GM19463 (cell line): ENCODE measurements at regions not wholly inside any gene's neighbourhood (a gene's known extent, or its start where the extent isn't known, plus 50 kb on each side); places are given as distances from the start of the nearest gene placed in this dataset.

Source experiments
- ATAC-seq: cut with Tn5 transposase; IDR thresholded peaks from one replicate; pipeline ENCODE4 v1.9.1; 2021; ENCODE audit warnings: mild to moderate bottlenecking, moderate library complexity; ENCODE audit not compliant: unreplicated experiment

DNA sequence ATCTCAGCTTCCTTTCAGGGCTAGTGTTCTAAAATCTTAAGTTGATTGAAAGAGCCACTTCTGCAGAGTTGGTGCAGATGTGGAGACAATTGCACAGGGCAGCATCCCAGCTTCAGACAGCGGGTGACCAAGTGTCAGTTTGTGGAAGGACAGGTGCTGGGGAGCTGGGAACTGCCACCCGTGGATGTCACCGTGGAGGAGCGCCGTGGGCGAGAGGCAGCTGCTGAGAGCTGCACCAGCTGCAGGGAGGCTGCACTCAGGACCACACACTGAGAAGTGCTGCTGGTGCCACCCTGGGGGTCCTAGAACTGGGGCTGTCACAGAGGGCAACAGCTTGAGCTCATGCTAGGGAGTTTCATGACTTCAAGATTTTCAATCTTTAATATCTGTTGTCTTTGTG, 543.0 kb upstream of the FZD8 start:
- ATAC-seq: no peak

DNA sequence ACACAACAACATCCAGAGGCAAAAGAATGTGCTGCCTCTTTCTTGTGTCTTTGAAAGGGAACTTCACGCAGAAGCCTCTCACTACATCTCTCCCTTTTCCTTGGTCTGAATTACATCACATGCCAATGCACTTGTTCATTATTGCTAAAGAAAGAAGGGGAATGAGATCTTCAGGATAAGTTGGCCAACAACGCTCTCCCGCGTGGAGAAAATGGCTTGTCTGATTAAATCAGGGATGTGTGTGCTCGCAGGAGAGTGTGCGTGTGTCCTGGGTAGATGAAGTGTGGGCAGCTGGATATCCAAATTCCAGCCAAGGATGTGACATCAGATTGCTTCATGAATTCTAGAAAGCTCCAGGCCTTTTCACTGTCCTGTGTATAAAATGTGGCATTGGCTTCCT, 541.6 kb upstream of the FZD8 start:
- no peak for ATAC-seq

DNA sequence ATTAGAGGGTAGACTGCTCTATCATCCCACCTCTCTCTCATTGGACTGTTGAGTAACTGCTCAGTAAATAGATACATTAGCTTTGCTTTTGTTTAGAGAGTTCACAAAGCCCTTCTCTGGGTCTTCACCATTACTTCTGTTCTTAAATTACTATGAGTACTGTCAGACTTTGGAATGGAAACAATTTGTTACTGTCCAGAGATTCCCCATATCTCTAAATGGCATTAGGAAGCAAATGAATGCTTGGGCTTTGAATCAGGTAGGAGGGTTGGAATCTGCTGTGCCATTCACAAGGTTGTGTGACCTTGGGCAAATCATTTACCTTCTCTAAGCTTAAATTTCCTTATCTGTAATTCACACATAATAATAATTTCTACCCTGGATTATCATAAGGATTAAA, 541.0 kb upstream of the FZD8 start:
- ATAC-seq: no peak

DNA sequence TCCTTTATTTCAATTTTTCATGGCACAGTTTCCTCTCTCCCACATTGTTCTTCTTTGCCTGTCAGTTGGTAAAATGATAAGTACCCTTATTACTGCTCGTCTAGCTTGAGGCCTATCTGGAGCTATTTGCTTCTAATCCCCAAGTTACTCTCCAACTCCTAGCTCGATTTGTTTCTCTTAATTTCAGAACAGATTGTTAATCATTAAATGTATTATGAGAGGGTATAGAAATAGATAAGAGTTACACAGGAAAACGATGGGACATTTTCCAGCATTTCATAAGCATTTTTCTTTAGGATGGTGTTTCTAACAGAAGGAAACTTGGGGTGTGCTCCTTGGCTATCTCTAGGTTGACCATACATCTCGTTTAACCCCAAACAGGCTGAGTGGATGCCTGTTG, 540.5 kb upstream of the FZD8 start:
- no peak for ATAC-seq

DNA sequence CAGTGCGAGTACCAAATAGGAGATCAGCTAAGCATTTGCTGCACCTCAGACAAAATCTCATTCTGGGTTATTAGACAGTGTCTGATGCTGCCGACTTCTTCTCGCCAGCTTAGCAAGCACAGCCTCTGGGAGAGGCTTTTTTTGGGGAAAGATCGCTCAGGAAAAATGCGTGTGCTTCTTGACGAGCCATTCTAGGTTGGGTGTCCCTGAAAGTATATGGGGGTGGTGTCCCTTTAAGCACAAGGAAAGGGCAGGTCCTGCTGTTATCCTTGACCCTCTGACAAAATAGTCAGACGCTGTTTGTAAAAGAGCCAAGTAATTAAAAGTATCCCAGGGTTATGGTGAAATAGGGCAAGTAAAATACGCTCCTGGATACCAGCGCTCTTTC, 540.1 kb upstream of the FZD8 start:
- no peak for ATAC-seq

DNA sequence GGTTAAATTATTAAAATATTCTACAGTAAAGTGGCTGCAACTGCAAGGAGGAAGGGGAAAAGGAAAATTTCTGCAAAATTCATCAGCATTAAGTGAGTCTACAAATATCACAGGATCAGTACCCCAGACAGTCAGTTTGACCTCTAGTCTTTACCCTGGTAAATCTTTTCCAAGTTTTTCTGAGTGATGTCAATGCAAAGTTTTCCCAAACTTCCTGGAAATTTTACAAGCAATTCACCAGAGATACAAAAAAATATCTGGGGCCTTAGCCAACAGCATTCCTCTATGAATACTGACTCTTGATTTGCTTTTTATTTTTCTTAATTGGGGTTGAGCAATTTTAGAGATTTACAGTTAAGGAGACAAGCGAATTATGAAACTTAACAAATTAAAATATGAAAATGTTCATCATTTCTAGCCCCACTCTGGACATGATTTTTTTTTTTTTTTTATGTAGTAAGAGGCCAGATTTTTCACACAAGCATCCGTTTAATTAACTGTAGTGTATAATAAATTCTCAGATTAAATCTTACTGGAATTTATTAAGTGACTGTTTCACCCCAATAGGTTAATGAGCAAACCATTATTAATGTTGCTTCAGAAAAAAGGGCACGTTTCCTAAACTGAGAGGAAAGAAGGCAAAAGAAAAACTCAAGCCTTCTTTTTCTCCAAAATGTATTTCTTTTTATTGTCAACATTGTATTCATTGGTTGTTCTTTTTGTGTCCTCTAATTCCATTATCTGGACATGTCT, 539.5 kb upstream of the FZD8 start:
- no peak for ATAC-seq

DNA sequence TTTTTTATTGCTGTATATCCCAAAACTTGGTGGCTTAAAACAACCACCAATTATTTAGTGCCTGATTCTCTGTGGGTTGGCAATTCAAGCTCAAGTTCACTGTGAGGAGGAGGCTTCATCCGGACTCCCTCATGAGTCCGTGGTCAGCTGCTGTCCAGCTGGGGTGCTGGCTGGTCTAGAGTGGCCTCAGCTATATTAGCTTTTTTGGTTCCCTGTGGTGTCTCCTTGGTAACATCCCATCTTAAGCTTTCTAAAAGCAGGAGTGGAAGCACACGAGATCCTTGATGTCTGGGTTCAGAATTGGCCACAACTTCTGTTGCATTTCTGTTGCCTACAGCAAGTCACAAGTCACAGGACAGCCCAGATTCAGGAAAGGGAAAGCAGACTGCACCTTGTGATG, 536.5 kb upstream of the FZD8 start:
- ATAC-seq: no peak

DNA sequence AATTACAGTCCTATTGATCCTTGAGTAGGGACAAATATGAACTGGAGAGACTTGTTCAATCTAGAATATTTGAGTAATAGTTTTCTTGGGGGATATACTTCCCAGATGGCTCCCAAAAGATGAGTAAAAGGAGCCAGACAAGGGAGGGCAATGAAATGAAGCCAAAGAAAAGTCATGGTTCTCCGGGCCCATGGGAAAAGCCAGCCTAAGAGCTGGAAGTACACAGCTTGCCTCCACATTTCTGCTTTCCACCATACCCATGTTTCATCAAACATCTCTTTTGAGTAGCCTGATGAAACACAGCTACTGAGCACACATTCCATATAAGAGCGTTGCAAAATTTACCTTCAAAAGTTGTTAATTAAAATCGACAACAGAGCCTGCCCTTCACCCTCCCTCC, 535.0 kb upstream of the FZD8 start:
- no peak for ATAC-seq

DNA sequence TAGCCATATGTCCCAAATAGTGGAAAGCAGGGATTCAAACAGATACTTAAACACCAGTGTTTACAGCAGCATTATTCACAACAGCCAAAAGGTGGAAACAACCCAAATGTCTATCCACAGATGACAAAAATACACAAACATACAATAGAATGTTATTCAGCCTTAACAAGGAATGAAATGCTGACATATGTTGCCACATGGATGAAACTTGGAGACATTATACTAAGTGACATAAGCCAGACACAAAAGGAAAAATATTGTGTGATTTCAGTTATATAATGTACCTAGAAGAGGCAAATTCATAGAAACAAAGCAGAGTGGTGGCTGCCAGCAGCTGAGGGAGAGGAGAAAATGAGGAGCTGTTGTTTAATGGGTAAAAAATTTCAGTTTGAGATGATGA, 533.9 kb upstream of the FZD8 start:
- no peak for ATAC-seq

DNA sequence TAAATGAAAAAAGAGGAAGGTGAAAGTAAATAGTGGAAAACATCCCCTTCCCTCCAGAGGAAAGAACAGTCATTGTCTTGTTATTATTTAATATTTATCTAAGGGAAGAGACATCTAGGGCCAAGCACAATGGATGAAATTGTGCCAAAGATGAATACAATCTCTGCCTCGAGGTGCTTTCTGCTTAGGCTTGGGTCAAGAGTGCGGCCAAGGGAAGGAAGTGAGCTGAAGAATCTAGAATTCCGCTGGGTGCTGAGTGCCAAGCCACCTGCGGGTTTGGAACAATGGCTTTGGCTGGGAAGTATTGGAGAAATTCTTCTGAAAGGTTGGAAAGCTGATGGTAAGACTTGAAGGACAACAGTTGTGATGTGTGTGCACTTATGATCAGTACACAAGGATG, 531.3 kb upstream of the FZD8 start:
- no peak for ATAC-seq

DNA sequence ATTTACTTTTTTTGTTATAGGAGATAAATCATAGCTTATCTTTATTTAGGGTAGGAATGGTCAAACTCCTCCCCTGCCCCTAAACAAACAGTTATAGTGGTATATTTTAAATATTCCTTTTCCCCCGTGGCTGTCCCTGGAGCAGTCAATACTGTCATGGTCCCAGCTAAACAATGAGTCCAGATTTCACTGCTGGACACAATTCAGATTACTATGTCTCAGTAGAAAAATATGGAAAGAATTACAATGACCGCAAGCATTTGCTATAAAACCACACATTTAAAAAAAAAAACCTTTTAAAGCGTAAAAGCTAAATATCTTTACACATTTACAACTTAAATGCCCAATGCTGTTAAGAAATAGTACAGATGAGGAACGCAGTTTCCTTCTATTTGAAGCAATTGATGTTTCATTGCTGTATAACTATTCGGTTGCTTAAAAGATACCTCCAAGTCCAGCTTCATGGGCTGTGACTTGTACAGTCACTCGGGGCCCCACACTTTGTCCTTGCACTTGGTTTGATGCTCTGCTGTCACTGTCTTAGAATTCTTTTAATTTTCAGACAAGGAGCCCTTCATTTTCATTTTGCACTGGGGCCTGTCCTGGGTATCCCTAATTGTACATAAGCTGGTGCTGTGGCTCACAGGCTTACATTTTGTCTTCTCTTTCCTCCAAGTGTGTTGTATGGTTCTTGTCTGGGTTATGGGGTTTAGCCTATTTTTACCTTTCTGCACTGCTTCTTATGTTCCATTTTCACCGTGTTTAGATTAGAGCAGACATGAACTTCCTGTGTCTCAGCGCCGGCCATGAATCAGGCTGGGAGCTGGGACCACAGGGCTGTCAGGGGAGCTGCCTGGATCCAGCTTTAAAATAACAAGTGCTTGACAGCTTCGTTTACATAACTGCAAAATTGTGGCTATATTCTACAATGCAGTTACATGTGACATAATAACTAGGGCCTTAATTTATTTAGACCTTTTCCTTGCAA, 530.2 kb upstream of the FZD8 start:
- ATAC-seq: no peak

DNA sequence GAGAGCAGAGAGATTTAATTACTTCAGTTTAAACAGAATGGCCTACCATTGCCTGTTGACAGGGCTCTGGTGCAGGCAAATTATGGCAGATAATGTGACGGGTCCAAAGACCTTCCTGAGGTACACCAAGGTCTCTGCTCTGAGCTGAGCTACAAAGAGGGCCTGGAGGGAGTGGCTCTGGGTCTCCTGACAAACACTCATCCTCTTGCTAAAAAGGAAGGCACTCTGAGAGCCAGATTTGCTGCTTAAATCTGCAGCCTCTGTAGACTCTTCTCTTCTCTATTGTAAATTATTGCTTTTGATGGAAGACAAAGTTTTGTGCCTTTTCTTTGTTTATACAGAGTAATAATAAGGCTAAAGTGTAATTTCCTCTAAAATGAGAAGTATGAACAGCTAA, 529.5 kb upstream of the FZD8 start:
- no peak for ATAC-seq

DNA sequence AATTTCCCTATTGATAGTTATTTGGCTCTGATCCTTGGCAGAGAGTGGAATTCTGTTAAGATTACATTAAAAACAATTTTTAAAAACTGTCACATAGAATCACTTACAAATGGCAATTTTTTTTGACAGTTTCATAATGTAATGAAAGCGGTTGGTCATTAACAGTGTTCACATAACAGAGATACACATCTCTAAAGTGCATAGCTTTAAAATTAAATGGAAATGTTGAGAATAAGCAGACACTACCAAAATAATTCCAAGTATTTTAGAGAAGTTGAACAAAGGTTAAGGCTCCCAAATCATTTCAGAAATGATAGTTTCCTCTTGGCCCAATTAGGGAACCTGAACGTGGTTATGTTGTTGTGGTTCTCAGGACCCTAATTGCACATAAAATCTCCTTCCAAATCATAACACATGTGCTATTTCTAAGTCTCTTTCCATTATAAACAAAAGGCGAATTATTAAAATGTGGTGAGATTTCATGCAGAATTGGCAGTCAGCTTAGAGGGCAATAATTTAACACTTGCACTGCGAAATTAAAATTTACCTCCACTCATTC, 528.9 kb upstream of the FZD8 start:
- no peak for ATAC-seq

DNA sequence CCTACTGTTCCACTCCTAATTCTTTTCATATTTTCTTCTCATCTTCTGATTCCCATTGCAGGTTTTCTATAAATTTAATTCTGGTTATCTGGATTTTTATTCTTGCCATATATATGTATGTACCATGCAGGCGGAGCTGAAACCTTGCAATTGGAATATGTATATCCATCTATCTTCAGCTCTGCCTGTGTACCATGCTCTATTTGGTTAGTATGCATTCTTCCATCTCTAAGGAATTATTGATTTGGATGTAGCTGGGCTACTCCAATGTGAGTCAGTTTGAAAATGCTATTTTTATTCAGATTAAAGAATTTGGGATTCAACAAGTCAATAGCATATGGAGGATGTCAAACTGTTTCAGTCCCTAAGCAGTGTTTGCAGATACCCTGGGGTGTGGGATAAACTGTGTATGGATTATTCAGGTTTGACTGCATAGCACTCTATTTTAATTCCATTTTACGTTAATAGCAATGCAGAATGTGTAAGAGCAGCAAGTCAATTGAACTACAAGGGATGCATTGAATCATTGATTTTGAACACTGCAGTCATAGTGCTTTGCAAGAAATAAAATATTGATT, 528.1 kb upstream of the FZD8 start:
- ATAC-seq: no peak

DNA sequence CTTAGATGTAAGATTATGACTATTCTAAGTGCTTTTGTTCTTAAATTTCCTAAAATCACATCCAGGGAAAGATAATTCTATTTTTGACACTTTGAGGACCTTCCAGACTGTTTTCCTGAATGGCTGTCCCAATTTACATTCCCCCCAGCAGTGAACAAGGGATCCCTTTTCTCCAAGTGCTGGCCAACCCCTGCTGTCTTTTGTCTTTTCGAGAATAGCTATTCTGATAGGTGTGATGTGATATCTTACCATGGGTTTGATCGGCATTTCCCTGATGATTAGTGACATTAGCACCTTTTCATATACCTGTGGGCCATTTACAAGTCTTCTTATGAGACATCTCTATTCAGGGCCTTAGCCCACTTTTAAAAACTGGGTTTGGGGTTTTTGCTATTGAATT, 526.7 kb upstream of the FZD8 start:
- no peak for ATAC-seq

DNA sequence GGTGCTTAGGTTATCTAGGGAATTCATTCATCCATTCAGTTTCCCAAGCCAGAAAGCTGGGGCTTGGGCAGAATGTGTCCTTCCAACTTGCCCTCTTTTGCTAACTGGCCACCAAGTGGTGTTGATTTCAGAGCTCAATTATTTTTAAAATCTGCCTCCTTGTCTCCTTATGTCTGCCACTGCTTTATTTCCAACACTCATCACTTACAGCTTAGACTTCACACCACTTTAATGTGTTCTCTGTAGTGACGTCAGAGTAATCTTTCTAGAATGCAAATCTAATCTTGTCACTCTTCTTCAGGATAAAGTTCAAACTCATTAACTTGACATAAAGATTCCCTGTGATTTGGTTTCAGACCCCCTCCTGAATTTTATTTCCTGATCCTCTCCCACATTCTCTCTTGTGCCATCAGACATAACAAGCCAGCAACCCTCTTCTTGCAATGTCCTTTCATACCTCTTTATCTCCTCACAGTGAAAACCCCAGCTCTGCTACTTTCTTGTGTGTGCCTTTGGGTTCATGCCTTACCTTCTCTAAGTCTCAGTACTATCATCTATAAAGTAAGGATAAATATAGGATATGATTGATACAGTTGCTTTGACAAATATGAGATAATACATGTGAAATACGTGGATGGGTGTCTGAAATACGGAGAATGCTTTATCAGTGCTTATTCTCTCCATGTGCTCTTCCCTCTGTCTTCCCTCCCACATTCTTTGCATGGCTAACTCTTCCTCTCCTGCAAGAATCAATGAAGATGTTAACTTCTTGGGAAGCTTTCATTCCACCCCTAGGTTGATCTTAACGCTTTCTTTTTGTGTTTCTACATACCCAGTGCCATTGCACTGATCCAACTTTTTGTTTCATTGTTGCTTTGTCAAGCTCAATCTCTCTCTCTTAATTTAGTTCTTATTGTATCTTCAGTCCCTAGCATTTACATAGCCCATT, 522.7 kb upstream of the FZD8 start:
- no peak for ATAC-seq

DNA sequence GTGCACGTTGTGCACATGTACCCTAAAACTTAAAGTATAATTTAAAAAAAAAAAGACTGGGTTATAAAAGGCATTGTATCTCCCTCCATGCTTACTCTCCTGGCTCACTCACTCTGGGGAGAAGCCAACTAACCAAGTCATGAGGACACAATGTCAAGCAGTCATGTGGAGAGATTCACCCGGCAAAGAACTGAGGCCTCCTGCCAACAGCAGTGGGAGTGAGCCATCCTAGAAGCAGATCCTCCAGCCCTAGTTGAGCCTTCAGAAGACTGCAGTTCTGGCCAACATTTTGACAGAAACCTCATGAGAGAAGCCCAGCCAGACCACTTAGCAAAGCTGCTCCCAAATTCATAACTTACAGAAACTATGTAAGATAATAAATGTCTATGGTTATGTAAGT, 521.7 kb upstream of the FZD8 start:
- no peak for ATAC-seq

DNA sequence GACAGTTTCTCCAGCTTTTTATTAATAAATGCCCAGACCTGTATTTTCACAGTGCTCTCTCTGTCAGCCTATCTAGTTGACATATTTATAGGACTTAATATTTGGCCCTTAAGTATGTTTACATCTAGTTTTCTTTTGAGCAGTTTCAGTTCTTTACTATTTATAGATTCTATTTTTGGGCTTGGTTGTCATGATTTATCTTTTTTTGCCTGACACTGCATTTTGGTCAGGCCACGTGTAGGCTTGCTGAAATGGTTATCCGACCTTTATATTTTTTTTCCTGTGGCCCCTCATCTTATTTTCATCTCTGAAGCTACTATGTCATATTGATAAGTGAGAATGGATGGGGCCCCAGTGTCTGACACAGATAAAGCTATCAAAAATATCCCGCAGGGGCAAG, 515.4 kb upstream of the FZD8 start:
- ATAC-seq: no peak

DNA sequence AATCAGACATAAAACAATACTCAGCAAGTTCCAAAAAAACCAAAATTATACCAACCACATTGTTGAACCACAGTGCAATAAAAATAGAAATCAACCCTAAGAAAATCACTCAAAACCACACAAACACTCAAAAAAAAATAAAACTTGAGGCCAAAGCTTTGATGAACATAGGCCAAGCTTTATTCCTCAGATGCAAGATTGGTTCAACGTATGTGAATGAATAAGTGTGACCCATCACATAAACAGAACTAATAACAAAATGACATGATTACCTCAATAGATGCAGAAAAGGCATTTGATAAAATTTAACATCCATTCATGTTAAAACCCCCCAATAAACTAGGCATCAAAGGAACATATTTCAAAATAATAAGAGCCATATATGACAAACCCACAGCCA, 506.1 kb upstream of the FZD8 start:
- ATAC-seq: no peak

DNA sequence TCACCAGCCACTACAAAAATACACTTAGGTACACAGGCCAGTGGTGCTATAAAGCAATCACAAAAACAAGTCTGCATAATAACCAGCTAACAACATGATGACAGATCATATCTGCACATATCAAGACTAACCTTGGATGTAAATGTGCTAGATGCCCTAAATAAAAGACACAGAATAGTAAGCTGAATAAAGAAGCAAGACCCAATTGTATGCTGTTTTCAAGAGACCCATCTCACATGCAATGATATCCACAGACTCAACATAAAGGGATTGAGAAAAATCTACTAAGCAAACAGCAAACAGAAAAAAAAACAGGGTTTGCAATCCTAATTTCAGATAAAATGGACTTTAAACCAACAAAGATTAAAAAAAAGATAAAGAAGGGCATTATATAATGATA, 505.4 kb upstream of the FZD8 start:
- ATAC-seq: no peak
